ENCODE measurements at regions not wholly inside any gene's neighbourhood (a gene's known extent, or its start where the extent isn't known, plus 50 kb on each side); places are given as distances from the start of the nearest gene placed in this dataset.

DNA sequence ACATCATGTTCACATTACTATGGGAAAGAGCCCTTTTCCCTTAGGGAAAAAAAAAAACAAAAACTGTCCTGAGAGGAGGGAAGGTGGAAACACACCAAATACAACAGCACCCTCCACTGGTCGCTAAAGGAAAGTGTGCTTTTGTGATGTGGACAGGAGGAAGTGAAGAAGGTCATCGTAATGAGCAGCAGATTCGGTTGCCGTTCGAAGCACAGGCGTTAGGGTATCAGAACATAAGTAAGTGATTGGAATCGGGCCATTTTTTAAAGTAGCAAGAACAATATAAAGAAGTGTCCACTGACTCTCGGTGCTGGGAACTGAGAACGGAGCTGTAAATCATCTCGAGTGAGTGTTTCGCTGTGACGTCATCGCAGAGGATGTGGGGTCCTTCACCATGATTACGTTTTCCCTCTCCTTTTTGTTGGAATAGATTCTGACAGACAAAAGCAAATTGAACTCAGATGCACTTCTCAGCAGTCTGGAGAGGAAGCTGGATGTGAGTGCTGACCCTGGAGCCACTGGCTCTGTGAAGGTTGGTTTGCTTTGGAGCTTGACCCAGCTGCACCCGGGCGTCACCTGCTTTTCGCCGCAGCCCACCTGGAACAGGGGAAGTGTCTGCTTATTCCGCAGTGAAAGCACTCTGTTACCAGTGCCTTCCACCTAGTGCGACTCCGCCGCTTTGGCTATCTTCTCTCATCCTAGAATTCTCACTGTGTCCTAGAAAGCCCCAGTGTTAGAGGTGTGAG, 203.6 kb upstream of the GMDS start (continued):
- TF ChIP-seq ZNF513 (tag by site-specific recombination; IDR thresholded peaks at IDR 0.05) (peak; percentile 68), ZNF146 (tag by site-specific recombination; IDR thresholded peaks at IDR 0.05) (no peak), ZFP3 (tag by site-specific recombination; IDR thresholded peaks at IDR 0.05; ENCODE audit: low read depth) (no peak), ZNF561 (tag by site-specific recombination; IDR thresholded peaks at IDR 0.05; ENCODE audit: borderline replicate concordance) (no peak), ZNF510 (tag by site-specific recombination; IDR thresholded peaks at IDR 0.05; ENCODE audit: insufficient replicate concordance) (no peak), ZNF302 (tag by site-specific recombination; IDR thresholded peaks at IDR 0.05; ENCODE audit: low read depth) (no peak), ZNF473 (tag by site-specific recombination; IDR thresholded peaks at IDR 0.05) (no peak), ZNF292 (tag by site-specific recombination; IDR thresholded peaks at IDR 0.05; ENCODE audit: borderline replicate concordance, low read depth) (no peak), ZNF341 (tag by site-specific recombination; IDR thresholded peaks at IDR 0.05; ENCODE audit: low read depth) (no peak)

DNA sequence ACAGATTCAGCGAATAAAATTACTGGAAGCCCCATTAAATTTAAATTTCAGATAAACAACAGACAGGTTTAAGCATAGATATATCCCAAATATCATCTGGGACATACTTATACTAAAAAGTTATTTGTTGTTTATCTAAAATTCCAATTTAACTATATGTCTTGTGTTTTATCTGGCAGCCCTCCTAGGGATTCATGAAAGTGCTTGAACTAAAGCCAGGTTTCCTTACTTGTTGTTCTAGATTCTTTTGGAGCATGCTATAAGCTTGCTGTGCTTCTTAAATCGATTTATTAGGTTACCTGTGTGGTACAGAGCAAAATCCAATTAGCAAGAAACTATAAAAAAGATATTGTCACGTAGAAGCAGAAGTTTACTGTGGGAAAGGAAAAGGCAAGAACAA, 202.5 kb upstream of the GMDS start:
- CTCF ChIA-PET = interaction anchor here (0.5 to 4.5 kb wide), 29 partner anchors 9 to 1798 kb away, joined by 3 to 38 read pairs (median 4); no protein-coding TSS in a partner anchor
- Histone ChIP-seq H3K4me1 (ENCODE audit: control insufficient read depth, insufficient read depth, low read length) (peaks cover 13% of the 10 kb centered on the region), H3K4me3 (ENCODE audit: low read depth, low read length) (no peak overlapping the region), H3K36me3 (ENCODE audit: control insufficient read depth in 2 of 2, insufficient read depth in 1 of 2, low read length in 2 of 2) (no peaks in the 10 kb centered on the region), H3K9me3 (ENCODE audit: control insufficient read depth, insufficient read depth, low read depth, low read length) (no peaks in the 10 kb centered on the region), H3K27ac (ENCODE audit: extremely low read depth, low read depth, low read length) (no peak overlapping the region)
- TF ChIP-seq ZNF280D (tag by site-specific recombination; IDR thresholded peaks at IDR 0.05) (no peak), KLF10 (tag by site-specific recombination; IDR thresholded peaks at IDR 0.05) (no peak), GLIS2 (tag by site-specific recombination; IDR thresholded peaks at IDR 0.05) (no peak), ZNF660 (tag by site-specific recombination; IDR thresholded peaks at IDR 0.05) (no peak), ZNF426 (tag by site-specific recombination; IDR thresholded peaks at IDR 0.05) (no peak), ZBTB48 (tag by site-specific recombination; IDR thresholded peaks at IDR 0.05) (no peak), ZNF221 (tag by site-specific recombination; IDR thresholded peaks at IDR 0.05; ENCODE audit: borderline replicate concordance) (no peak), ZNF580 (tag by site-specific recombination; IDR thresholded peaks at IDR 0.05) (no peak), ZNF350 (tag by site-specific recombination; IDR thresholded peaks at IDR 0.05) (no peak), KLF8 (tag by site-specific recombination; IDR thresholded peaks at IDR 0.05) (no peak), ZNF596 (tag by site-specific recombination; IDR thresholded peaks at IDR 0.05) (no peak), ZSCAN30 (tag by site-specific recombination; IDR thresholded peaks at IDR 0.05) (no peak), ZNF366 (tag by site-specific recombination; conservative IDR thresholded peaks at IDR 0.05) (no peak)
- TF ChIP-seq, protein P1, sequence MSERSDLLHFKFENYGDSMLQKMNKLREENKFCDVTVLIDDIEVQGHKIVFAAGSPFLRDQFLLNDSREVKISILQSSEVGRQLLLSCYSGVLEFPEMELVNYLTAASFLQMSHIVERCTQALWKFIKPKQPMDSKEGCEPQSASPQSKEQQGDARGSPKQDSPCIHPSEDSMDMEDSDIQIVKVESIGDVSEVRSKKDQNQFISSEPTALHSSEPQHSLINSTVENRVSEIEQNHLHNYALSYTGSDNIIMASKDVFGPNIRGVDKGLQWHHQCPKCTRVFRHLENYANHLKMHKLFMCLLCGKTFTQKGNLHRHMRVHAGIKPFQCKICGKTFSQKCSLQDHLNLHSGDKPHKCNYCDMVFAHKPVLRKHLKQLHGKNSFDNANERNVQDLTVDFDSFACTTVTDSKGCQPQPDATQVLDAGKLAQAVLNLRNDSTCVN (tag by site-specific recombination; optimal IDR thresholded peaks at IDR 0.05) = no peak
- POLR2A ChIA-PET = no interaction called here
